ENCODE measurements at regions not wholly inside any gene's neighbourhood (a gene's known extent, or its start where the extent isn't known, plus 50 kb on each side); places are given as distances from the start of the nearest gene placed in this dataset.

DNA sequence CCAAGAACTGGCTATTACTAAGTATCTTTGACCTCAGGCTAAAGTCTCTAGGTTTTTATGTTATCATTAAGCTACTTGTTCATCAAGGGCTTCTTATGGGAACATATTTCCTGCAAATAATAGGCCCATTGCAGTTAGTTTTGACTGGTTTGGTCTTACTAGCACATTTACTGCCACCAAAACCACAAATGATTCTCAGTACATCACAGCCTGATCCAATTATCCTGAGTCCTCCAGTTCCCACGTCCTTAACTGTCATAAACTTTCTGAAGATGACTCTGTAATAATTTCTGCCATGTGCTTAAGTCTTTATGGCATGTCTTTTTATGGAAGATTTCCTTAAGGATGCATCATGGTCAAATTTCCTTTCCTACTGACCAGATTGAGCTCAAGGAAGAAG, 123.3 kb upstream of the TANK start:
- H3K4me3 ChIP-seq, result no peak overlapping the region

DNA sequence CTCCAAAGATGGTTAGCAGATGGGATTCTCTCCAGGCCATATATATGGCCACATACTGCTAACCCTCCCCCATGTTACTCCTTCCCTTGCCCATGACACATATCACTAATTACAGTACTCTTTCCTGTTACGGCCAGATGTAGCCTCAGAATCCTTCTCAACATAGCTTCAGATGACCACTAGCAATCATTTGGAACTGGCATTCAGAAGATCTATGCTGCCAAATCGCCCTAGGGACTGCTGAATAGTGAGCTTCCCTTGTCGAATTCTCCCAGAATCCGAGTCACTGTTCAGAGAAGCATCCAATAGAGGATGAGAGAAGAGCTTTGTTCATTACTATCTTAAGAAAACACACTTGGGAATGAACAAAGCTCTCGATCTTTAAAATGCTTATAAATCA, 121.2 kb upstream of the TANK start:
- intact Hi-C loops (cut with DNase I), result no loop called here
- Histone ChIP-seq H3K9me3 (no peaks in the 10 kb centered on the region), H3K36me3 (no peaks in the 10 kb centered on the region), H3K27me3 (no peaks in the 10 kb centered on the region), H3K27ac (no peak overlapping the region), H3K9ac (ENCODE audit: low read depth in 2 of 2, low read length in 2 of 2) (no peak overlapping the region), H3K4me1 (no peaks in the 10 kb centered on the region), H3K4me3 (no peak overlapping the region)
- no peak for DNase-seq
- TF ChIP-seq, protein P1, sequence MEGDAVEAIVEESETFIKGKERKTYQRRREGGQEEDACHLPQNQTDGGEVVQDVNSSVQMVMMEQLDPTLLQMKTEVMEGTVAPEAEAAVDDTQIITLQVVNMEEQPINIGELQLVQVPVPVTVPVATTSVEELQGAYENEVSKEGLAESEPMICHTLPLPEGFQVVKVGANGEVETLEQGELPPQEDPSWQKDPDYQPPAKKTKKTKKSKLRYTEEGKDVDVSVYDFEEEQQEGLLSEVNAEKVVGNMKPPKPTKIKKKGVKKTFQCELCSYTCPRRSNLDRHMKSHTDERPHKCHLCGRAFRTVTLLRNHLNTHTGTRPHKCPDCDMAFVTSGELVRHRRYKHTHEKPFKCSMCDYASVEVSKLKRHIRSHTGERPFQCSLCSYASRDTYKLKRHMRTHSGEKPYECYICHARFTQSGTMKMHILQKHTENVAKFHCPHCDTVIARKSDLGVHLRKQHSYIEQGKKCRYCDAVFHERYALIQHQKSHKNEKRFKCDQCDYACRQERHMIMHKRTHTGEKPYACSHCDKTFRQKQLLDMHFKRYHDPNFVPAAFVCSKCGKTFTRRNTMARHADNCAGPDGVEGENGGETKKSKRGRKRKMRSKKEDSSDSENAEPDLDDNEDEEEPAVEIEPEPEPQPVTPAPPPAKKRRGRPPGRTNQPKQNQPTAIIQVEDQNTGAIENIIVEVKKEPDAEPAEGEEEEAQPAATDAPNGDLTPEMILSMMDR (IDR thresholded peaks at IDR 0.05), result no peak

More for the DNA sequence above, 123.3 kb upstream of the TANK start:
- no peak for DNase-seq
- intact Hi-C loops (cut with DNase I), result no loop called here
- Histone ChIP-seq H3K9ac (ENCODE audit: low read depth in 2 of 2, low read length in 2 of 2) (no peak overlapping the region), H3K27ac (no peak overlapping the region), H3K36me3 (no peaks in the 10 kb centered on the region), H3K4me1 (no peaks in the 10 kb centered on the region), H3K9me3 (no peaks in the 10 kb centered on the region), H3K27me3 (no peaks in the 10 kb centered on the region)
- TF ChIP-seq, protein P1 (IDR thresholded peaks at IDR 0.05), result no peak

DNA sequence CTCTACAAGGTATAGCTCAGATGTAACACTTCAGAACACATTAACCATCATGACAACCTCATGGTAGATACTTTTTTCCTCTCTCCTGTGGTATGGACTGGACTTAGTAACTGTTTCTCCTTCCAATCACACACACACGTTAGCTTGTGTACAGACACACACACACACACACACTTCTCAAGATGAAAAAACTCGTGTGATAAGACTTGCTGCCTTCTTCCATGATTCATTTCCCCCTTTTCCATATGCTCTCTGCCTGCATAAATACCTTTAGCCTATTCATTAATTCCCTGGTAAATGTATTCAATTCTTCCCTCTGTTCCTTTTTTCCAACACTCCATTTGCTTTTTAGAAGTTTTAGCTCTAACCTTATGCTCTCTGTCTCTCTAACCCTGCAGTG, 118.9 kb upstream of the TANK start:
- Histone ChIP-seq H3K27ac (no peak overlapping the region), H3K9ac (ENCODE audit: low read depth in 2 of 2, low read length in 2 of 2) (no peak overlapping the region), H3K4me3 (no peak overlapping the region), H3K27me3 (no peaks in the 10 kb centered on the region), H3K4me1 (no peaks in the 10 kb centered on the region), H3K36me3 (no peaks in the 10 kb centered on the region), H3K9me3 (no peaks in the 10 kb centered on the region)
- intact Hi-C loops (cut with DNase I), result no loop called here
- TF ChIP-seq, protein P1 (IDR thresholded peaks at IDR 0.05), result no peak
- no peak for DNase-seq

- H3K9me3 ChIP-seq, result no peaks in the 10 kb centered on the region
- intact Hi-C loops (cut with DNase I), result no loop called here
- H3K27ac ChIP-seq, result no peak overlapping the region
- H3K4me3 ChIP-seq, result no peak overlapping the region
- DNase-seq, result no peak
- TF ChIP-seq, protein P1 (IDR thresholded peaks at IDR 0.05), result no peak
- H3K9ac ChIP-seq (ENCODE audit: low read depth in 2 of 2, low read length in 2 of 2), result no peak overlapping the region
- no peaks in the 10 kb centered on the region for H3K4me1 ChIP-seq
- H3K27me3 ChIP-seq, result no peaks in the 10 kb centered on the region
- no peaks in the 10 kb centered on the region for H3K36me3 ChIP-seq
These were observed 117.1 kb upstream of the TANK start for GRCh38 chr2:161042990-161043625.

DNA sequence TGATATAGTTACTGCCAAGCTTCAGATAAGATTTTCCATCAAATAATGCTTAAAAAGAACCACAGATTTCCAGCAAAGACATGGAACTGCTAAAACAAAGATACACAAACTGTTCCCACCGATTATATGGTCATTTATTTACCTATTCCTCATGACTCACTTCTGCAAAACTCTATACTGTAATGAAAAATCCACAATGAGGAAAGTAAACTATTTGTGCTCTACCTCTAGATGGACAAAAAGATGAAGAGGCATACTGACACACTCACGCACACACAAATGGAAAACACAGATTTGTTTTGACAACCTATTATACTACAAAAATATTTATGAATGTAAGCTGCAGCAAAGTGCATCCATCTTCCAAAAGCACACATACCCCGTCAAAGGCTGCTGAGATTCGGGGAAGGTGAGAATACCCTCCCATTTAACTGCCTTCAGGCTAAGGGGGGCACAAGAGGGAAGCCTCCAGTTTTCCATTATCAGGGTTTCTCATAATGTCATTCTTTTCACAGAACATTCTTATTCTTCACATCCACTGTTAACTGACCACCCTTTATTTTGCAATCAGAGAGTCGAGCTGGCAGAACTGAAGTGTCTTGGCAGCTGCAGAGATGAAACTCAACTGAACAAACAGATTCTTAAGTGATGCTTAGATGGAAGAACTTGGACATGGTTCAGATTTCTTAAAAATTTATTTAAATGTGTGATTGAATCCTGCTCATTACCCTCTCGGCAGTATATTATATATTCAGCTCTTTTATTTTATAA, 115.9 kb upstream of the TANK start:
- H3K9ac ChIP-seq (ENCODE audit: low read depth in 2 of 2, low read length in 2 of 2), result no peak overlapping the region
- no peaks in the 10 kb centered on the region for H3K9me3 ChIP-seq
- no peak for DNase-seq
- no peak overlapping the region for H3K4me3 ChIP-seq
- TF ChIP-seq, protein P1 (IDR thresholded peaks at IDR 0.05), result no peak
- intact Hi-C loops (cut with DNase I), result no loop called here
- no peak overlapping the region for H3K27ac ChIP-seq
- H3K4me1 ChIP-seq, result no peaks in the 10 kb centered on the region
- no peaks in the 10 kb centered on the region for H3K27me3 ChIP-seq
- no peaks in the 10 kb centered on the region for H3K36me3 ChIP-seq
